SK-N-MC (cell line): ENCODE measurements at regions not wholly inside any gene's neighbourhood (a gene's known extent, or its start where the extent isn't known, plus 50 kb on each side); places are given as distances from the start of the nearest gene placed in this dataset.

ENCODE experiments used
- EZH2 ChIP-seq: fragments of 200-600 bp; sonication (generic); IDR thresholded peaks from one replicate; pipeline ENCODE4 v1.6.1; 2017; ENCODE audit warnings: antibody characterized with exemption
- FOXP2 ChIP-seq: optimal IDR thresholded peaks from 2 replicates; pipeline ENCODE3; 2011; ENCODE audit warnings: mild to moderate bottlenecking, moderate library complexity; ENCODE audit not compliant: insufficient read depth; ENCODE audit errors: extremely low read length, control extremely low read depth
- POLR2AphosphoS5 ChIP-seq: IDR thresholded peaks from 2 replicates; pipeline ENCODE4 v1.6.1; 2012; ENCODE audit warnings: mild to moderate bottlenecking, low read depth, low read length, borderline replicate concordance

- TF ChIP-seq POLR2AphosphoS5 (no peak), EZH2 (no peak), FOXP2 (no peak)
Observed at GRCh38 chr1:106944721-106945120, 111.8 kb upstream of the PRMT6 start.
